ENCODE measurements at regions not wholly inside any gene's neighbourhood (a gene's known extent, or its start where the extent isn't known, plus 50 kb on each side); places are given as distances from the start of the nearest gene placed in this dataset.

DNA sequence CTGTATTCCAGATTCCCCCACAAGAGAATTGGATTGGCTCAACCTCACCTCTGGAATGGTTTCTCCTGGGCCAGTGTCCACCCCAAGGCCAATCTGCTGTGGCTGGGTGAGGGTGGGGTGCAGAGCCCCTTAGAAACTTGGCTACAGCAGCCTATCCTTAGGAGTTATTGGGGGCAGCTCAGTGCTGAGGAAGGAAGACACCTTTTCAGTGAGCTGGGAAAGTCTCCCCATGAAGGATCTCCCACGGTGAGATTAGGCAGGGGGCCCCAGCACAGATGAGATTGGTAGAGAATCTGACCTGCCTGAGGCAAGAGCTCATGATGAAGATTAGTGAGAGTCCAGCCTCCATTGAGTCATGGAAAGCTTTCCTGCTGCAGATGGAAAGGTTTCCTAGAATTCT, 78.4 kb downstream of the CCDC185 start:
- Histone ChIP-seq H3K27ac (no peak overlapping the region), H3K4me3 (no peak overlapping the region), H3K36me3 (no peaks in the 10 kb centered on the region), H3K27me3 (no peaks in the 10 kb centered on the region), H4K20me1 (no peaks in the 10 kb centered on the region), H3K9me3 (replicated peaks in 1 of 11) (peaks cover 0 to 14% (median 9%) of the 10 kb centered on the region in 11 experiments; a peak in 10 of 22 replicates), H3K9ac (no peak overlapping the region), H3K4me1 (peaks cover 0 to 5% (median 0%) of the 10 kb centered on the region in 10 experiments; a peak in 1 of 20 replicates), H3K4me2 (no peak overlapping the region)
- TF ChIP-seq Cebpa-rat (IDR thresholded peaks at IDR 0.05) = no peak

DNA sequence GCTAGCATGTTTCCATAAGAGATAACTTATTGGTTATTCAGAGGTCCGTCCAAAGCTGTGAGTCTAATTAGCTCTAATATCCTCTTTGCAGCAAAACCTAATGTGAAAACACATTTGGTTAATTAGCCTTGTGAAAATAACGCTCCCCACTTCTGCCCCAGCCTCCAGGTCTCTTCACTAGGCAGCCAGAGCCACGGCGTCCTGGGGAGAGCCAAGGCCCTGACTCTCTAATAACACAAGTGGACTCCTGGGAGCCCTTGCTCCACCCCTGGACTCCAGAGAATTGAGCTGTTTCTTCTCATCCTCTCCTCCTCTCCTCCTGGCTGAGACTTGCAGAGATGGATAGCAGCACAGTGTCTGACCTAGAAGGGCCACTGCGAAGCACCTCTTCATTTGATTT, 78.8 kb downstream of the CCDC185 start:
- H3K27me3 ChIP-seq = no peaks in the 10 kb centered on the region
- no peaks in the 10 kb centered on the region for H4K20me1 ChIP-seq
- no peak overlapping the region for H3K9ac ChIP-seq

DNA sequence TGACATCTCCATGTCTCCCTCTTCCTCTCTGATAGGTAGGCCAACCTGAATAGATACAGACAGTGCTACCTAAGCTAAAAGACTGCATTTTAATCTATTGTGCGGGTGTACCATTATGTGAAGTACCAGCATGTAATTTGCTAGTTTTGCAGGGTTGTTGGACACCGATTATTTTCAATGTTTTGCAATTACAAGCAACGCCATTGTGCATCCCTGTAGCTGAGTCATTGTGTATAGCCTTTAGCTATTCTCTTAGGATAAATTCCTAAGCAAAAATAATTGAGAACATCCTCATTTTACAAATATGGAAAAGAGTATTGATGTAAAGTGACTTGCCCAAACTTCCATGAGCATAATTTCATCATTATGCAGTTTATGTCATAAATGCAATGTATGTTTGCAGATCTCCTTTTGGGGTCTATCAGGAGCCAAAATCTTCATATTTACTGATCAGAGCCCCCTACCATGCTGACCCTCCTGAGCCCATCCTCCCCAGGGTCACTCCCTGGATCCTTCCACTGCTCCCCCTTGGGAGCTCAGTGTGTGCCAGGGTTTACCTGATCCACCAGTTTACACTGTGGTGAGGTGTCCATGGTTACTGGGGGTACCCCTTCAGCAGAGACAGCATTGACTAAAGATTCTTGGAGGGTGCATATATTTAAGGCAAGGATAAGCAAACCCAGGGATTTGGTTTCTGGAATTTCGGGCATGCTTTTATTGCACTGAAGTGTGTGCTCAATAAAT, 80.6 kb downstream of the CCDC185 start:
- Histone ChIP-seq H4K20me1 (no peaks in the 10 kb centered on the region), H3K9ac (no peak overlapping the region), H3K4me2 (no peak overlapping the region), H3K4me3 (no peak overlapping the region), H3K4me1 (peaks cover 0 to 5% (median 0%) of the 10 kb centered on the region in 10 experiments; a peak in 1 of 20 replicates), H3K27ac (no peak overlapping the region), H3K36me3 (no peaks in the 10 kb centered on the region), H3K9me3 (replicated peaks in 1 of 11) (peaks cover 0 to 14% (median 9%) of the 10 kb centered on the region in 11 experiments; a peak in 10 of 22 replicates), H3K27me3 (no peaks in the 10 kb centered on the region)
- no peak for TF ChIP-seq Cebpa-rat (IDR thresholded peaks at IDR 0.05)

More for the DNA sequence above, 78.8 kb downstream of the CCDC185 start:
- no peak overlapping the region for H3K4me3 ChIP-seq
- no peak overlapping the region for H3K4me2 ChIP-seq
- H3K27ac ChIP-seq = no peak overlapping the region
- no peak for TF ChIP-seq Cebpa-rat (IDR thresholded peaks at IDR 0.05)
- H3K9me3 ChIP-seq (replicated peaks in 1 of 11) = peaks cover 0 to 14% (median 9%) of the 10 kb centered on the region in 11 experiments; a peak in 10 of 22 replicates
- no peaks in the 10 kb centered on the region for H3K36me3 ChIP-seq
- H3K4me1 ChIP-seq = peaks cover 0 to 5% (median 0%) of the 10 kb centered on the region in 10 experiments; a peak in 1 of 20 replicates

DNA sequence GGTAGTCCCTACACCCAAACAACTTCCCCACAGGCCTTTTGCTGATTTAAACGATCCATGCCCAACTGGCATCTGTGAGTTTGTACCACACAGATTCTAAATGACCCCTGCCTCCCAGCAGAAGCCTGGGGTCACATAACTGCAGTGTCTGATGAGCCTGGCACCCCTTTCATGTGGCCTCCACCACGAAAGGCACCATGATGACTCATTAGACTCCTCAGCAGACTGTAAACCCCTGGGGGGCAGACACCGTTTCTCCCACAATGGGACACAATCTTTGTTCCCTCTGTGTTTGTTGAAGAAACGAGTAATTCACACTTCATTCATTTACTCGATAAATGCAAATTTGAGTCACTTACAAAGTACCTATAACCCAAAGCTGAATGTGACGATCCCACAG, 81.6 kb downstream of the CCDC185 start:
- no peak for TF ChIP-seq Cebpa-rat (IDR thresholded peaks at IDR 0.05)
- Histone ChIP-seq H3K9ac (no peak overlapping the region), H3K27me3 (no peaks in the 10 kb centered on the region), H3K4me1 (peaks cover 0 to 5% (median 0%) of the 10 kb centered on the region in 10 experiments; a peak in 1 of 20 replicates), H4K20me1 (no peaks in the 10 kb centered on the region), H3K4me3 (no peak overlapping the region), H3K27ac (no peak overlapping the region), H3K9me3 (replicated peaks in 1 of 11) (peaks cover 0 to 14% (median 9%) of the 10 kb centered on the region in 11 experiments; a peak in 10 of 22 replicates), H3K4me2 (no peak overlapping the region), H3K36me3 (no peaks in the 10 kb centered on the region)

DNA sequence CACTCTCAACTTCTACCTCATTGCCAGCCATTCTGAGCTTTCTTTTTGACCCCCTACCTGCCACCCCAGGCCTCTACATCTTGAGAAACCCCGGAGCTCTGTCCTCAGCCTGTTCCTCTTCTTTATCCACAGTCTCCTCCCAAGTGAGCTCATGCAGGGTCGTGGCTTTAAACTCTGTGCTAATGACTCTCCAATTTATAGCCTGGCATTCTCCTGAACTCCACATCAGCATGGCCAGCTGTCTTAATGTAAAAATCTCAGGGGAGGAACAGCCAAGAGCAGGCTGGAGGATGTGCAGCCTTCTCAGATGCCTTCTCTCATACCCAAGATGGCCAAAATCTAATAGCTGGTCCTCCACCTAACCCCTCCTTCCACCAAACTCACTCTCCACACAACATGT, 84.2 kb downstream of the CCDC185 start:
- Histone ChIP-seq H3K36me3 (no peaks in the 10 kb centered on the region), H3K9ac (no peak overlapping the region), H3K27me3 (no peaks in the 10 kb centered on the region), H3K4me1 (peaks cover 0 to 5% (median 0%) of the 10 kb centered on the region in 10 experiments; a peak in 2 of 20 replicates), H3K9me3 (replicated peaks in 1 of 11) (no peaks in the 10 kb centered on the region), H3K4me3 (no peak overlapping the region), H3K4me2 (no peak overlapping the region; a peak in 1 of 22 replicates), H3K27ac (no peak overlapping the region), H4K20me1 (no peaks in the 10 kb centered on the region)
- no peak for TF ChIP-seq Cebpa-rat (IDR thresholded peaks at IDR 0.05)

GRCh38 chr1:223478606-223479005, 85.4 kb downstream of the CCDC185 start:
- Histone ChIP-seq H3K27me3 (no peaks in the 10 kb centered on the region), H3K27ac (no peak overlapping the region), H3K9me3 (replicated peaks in 1 of 11) (no peaks in the 10 kb centered on the region), H3K4me3 (no peak overlapping the region), H3K4me1 (peaks cover 0 to 10% (median 2%) of the 10 kb centered on the region in 10 experiments; a peak in 3 of 20 replicates), H3K9ac (no peak overlapping the region), H4K20me1 (no peaks in the 10 kb centered on the region), H3K4me2 (no peak overlapping the region), H3K36me3 (no peaks in the 10 kb centered on the region)
- no peak for TF ChIP-seq Cebpa-rat (IDR thresholded peaks at IDR 0.05)

GRCh38 chr1:223479261-223479660, 86.0 kb downstream of the CCDC185 start:
- H3K9ac ChIP-seq = no peak overlapping the region
- no peak for TF ChIP-seq Cebpa-rat (IDR thresholded peaks at IDR 0.05)
- H3K27ac ChIP-seq = no peak overlapping the region
- H3K27me3 ChIP-seq = no peaks in the 10 kb centered on the region
- H3K4me2 ChIP-seq = no peak overlapping the region
- no peaks in the 10 kb centered on the region for H3K9me3 ChIP-seq (replicated peaks in 1 of 11)
- H3K36me3 ChIP-seq = no peaks in the 10 kb centered on the region
- no peak overlapping the region for H3K4me3 ChIP-seq
- H3K4me1 ChIP-seq = peaks cover 0 to 10% (median 2%) of the 10 kb centered on the region in 10 experiments; a peak in 3 of 20 replicates
- H4K20me1 ChIP-seq = no peaks in the 10 kb centered on the region

DNA sequence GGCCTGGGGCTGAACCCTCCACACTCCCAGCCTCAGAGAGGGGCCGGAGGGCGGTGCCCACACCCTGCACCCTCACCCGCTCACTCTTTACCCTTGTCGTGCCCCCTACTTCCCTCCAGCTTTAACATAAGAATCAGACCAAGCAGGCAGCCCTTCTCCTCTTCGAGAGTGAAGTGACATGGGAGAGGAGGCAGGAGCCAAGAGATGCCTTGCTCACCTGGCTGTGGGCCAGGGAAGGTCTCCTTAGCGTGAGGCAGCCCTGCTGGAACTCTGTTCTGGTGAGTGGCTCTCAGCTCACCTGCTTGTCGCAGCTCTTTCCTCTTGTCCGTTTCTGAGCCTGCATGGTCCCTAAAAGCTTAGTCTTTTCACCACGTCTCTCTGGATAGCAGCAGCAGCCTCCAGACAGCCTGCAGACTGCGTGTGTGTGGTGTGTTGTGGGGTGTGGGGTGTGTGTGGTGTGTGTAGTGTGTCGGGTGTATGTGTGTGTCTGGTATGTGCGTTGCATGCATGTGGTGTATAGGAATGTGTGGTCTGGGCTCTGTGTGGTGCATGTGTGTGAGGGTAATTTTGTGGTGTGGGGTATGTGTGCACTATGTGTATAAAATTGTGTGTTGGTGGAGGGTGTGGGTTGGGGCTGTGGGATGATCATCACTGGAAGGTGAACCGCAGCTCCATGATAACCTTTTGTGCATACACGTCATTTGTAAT, 86.7 kb downstream of the CCDC185 start:
- Histone ChIP-seq H3K4me3 (no peak overlapping the region), H3K4me1 (peaks cover 0 to 10% (median under 1%) of the 10 kb centered on the region in 10 experiments; a peak in 3 of 20 replicates), H3K9ac (no peak overlapping the region), H3K27ac (no peak overlapping the region), H4K20me1 (no peaks in the 10 kb centered on the region), H3K9me3 (replicated peaks in 1 of 11) (no peaks in the 10 kb centered on the region), H3K27me3 (no peaks in the 10 kb centered on the region), H3K36me3 (no peaks in the 10 kb centered on the region), H3K4me2 (no peak overlapping the region)
- no peak for TF ChIP-seq Cebpa-rat (IDR thresholded peaks at IDR 0.05)

DNA sequence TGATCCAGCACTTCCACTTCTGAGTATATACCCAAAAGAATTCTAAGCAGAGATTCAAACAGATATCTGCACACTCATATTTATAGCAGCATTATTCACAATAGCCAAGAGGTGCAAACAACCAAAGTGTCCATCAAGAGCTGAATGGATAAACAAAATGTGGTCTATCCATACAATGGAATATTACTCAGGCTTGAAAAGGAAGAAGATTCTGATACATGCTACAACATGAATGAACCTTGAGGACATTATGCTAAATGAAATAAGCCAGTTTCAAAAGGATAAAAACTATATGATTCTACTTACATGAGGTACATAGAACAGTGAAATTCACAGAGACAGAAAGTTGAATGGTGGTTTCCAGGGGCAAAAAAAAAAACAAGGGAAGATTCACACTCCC, 88.9 kb downstream of the CCDC185 start:
- Histone ChIP-seq H3K9me3 (replicated peaks in 1 of 11) (no peaks in the 10 kb centered on the region), H4K20me1 (no peaks in the 10 kb centered on the region), H3K9ac (no peak overlapping the region), H3K36me3 (no peaks in the 10 kb centered on the region), H3K27ac (no peak overlapping the region), H3K4me2 (peak overlapping the region in 2 of 11 experiments; percentile 40 to 44; a peak in 2 of 22 replicates), H3K27me3 (no peaks in the 10 kb centered on the region), H3K4me1 (peaks cover 0 to 10% (median 0%) of the 10 kb centered on the region in 10 experiments; a peak in 2 of 20 replicates), H3K4me3 (no peak overlapping the region)
- no peak for TF ChIP-seq Cebpa-rat (IDR thresholded peaks at IDR 0.05)

Data from BLaER1 treated with 17β-estradiol and CSF1 and Interleukin-3, amounts not matched to agents 10 nM and 100 nM (cell line).